ENCODE measurements at regions not wholly inside any gene's neighbourhood (a gene's known extent, or its start where the extent isn't known, plus 50 kb on each side); places are given as distances from the start of the nearest gene placed in this dataset.

DNA sequence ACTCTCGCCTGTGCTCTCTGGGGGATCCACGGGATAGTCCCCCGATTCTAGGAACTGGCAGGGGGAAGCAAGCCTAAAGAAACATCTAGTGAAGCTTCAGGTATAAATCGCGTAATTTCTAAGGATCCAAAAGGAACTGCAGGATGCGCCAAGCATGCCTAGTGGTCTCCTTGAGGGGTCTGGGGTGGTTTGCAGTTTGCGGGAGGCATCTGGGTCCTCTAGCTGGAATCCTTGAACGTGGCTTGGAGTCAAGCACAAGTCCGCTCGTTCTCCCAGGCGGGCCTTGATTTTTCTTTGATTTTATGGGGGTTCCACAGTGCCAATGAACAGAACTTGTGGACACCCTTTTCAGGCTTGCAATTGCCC lies 1000.5 kb downstream of the KCNJ18 start:
- H3K27ac ChIP-seq = no peak overlapping the region
- intact Hi-C loops (cut with DNase I; ENCODE audit: low total_unique reads) = no loop called here
- 83 to 90% (median 86%) methylated on average over 11 of the region's 11 CpGs for WGBS, 5 donors
- TF ChIP-seq POLR2A (IDR thresholded peaks at IDR 0.05) = no peak
- no peak for TF ChIP-seq POLR2AphosphoS5 (IDR thresholded peaks at IDR 0.05)
- TF ChIP-seq, protein P1, sequence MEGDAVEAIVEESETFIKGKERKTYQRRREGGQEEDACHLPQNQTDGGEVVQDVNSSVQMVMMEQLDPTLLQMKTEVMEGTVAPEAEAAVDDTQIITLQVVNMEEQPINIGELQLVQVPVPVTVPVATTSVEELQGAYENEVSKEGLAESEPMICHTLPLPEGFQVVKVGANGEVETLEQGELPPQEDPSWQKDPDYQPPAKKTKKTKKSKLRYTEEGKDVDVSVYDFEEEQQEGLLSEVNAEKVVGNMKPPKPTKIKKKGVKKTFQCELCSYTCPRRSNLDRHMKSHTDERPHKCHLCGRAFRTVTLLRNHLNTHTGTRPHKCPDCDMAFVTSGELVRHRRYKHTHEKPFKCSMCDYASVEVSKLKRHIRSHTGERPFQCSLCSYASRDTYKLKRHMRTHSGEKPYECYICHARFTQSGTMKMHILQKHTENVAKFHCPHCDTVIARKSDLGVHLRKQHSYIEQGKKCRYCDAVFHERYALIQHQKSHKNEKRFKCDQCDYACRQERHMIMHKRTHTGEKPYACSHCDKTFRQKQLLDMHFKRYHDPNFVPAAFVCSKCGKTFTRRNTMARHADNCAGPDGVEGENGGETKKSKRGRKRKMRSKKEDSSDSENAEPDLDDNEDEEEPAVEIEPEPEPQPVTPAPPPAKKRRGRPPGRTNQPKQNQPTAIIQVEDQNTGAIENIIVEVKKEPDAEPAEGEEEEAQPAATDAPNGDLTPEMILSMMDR (IDR thresholded peaks at IDR 0.05 in 8 of 11, conservative IDR thresholded peaks at IDR 0.05 in 3 of 11) = no peak
- no peaks in the 10 kb centered on the region for H3K36me3 ChIP-seq
- no peaks in the 10 kb centered on the region for H3K4me1 ChIP-seq
- H3K4me3 ChIP-seq = no peak overlapping the region
- peaks cover 0 to 77% (median 44%) of the 10 kb centered on the region in 8 donors for H3K9me3 ChIP-seq
- DNase-seq = no peak
- H3K27me3 ChIP-seq (replicated peaks in 1 of 7) = no peaks in the 10 kb centered on the region

GRCh38 chr17:22694362-22695227 lies 1002.3 kb downstream of the KCNJ18 start:
- WGBS, 5 donors = 75 to 87% (median 82%) methylated on average over 13 to 33 of the region's 33 CpGs
- Histone ChIP-seq H3K9me3 (peaks cover 0 to 91% (median 60%) of the 10 kb centered on the region in 8 donors), H3K36me3 (no peaks in the 10 kb centered on the region), H3K4me3 (no peak overlapping the region), H3K4me1 (no peaks in the 10 kb centered on the region), H3K27ac (no peak overlapping the region), H3K27me3 (replicated peaks in 1 of 7) (no peaks in the 10 kb centered on the region)
- no peak for DNase-seq
- intact Hi-C loops (cut with DNase I; ENCODE audit: low total_unique reads) = no loop called here
- TF ChIP-seq, protein P1 (IDR thresholded peaks at IDR 0.05 in 8 of 11, conservative IDR thresholded peaks at IDR 0.05 in 3 of 11) = peak in 2 of 11 experiments; percentile 17 to 20
- no peak for TF ChIP-seq POLR2A (IDR thresholded peaks at IDR 0.05)
- no peak for TF ChIP-seq POLR2AphosphoS5 (IDR thresholded peaks at IDR 0.05)

GRCh38 chr17:22695228-22695619 lies 1002.9 kb downstream of the KCNJ18 start:
- WGBS, 5 donors = 70 to 74% (median 70%) methylated on average over 12 to 13 of the region's 13 CpGs

DNA sequence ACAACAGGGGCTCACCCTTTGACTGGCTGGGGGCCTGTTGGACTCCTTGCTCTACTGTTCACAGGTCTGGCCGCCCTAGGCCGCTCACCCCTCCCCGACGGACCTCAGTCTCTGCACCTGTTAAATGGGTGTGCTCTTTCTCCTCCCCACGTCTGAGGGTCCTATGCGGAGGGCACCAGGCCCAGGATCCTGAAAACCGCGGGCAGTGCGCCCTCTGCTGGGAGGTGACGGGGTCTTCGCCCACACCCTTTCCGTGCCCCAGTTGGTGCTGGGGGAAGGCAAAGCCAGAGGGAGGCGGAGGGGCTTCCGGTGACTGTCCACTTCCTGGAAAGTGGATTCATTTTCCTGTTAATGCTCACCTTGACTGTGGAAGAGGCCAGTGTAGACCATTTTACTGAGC lies 1010.9 kb downstream of the KCNJ18 start:
- intact Hi-C loops (cut with DNase I; ENCODE audit: low total_unique reads) = no loop called here
- no peaks in the 10 kb centered on the region for H3K36me3 ChIP-seq
- no peak for DNase-seq
- H3K27ac ChIP-seq = no peak overlapping the region
- H3K27me3 ChIP-seq (replicated peaks in 1 of 7) = no peaks in the 10 kb centered on the region
- peaks cover 0 to 40% (median 34%) of the 10 kb centered on the region in 8 donors for H3K9me3 ChIP-seq
- no peak overlapping the region for H3K4me3 ChIP-seq
- WGBS, 5 donors = 63 to 73% (median 65%) methylated on average over 13 to 14 of the region's 14 CpGs
- TF ChIP-seq, protein P1 (IDR thresholded peaks at IDR 0.05 in 8 of 11, conservative IDR thresholded peaks at IDR 0.05 in 3 of 11) = no peak
- TF ChIP-seq POLR2A (IDR thresholded peaks at IDR 0.05) (no peak), POLR2AphosphoS5 (IDR thresholded peaks at IDR 0.05) (no peak)
- no peaks in the 10 kb centered on the region for H3K4me1 ChIP-seq

More at GRCh38 chr17:22695228-22695619, 1002.9 kb downstream of the KCNJ18 start:
- no peak for TF ChIP-seq POLR2A (IDR thresholded peaks at IDR 0.05)
- no peak for TF ChIP-seq POLR2AphosphoS5 (IDR thresholded peaks at IDR 0.05)
- TF ChIP-seq, protein P1 (IDR thresholded peaks at IDR 0.05 in 8 of 11, conservative IDR thresholded peaks at IDR 0.05 in 3 of 11) = no peak
- Histone ChIP-seq H3K27ac (no peak overlapping the region), H3K36me3 (no peaks in the 10 kb centered on the region), H3K9me3 (peaks cover 0 to 89% (median 60%) of the 10 kb centered on the region in 8 donors), H3K27me3 (replicated peaks in 1 of 7) (no peaks in the 10 kb centered on the region), H3K4me1 (no peaks in the 10 kb centered on the region), H3K4me3 (no peak overlapping the region)
- intact Hi-C loops (cut with DNase I; ENCODE audit: low total_unique reads) = no loop called here
- DNase-seq = no peak
